ENCODE measurements at regions not wholly inside any gene's neighbourhood (a gene's known extent, or its start where the extent isn't known, plus 50 kb on each side); places are given as distances from the start of the nearest gene placed in this dataset.

- no peak for TF ChIP-seq ZNF850 (CRISPR knock-in tag; conservative IDR thresholded peaks at IDR 0.05)
- no peak for TF ChIP-seq AGO1 (IDR thresholded peaks at IDR 0.05; ENCODE audit: low read depth, low read length, poor library complexity, severe bottlenecking)
- TF ChIP-seq, protein P1, sequence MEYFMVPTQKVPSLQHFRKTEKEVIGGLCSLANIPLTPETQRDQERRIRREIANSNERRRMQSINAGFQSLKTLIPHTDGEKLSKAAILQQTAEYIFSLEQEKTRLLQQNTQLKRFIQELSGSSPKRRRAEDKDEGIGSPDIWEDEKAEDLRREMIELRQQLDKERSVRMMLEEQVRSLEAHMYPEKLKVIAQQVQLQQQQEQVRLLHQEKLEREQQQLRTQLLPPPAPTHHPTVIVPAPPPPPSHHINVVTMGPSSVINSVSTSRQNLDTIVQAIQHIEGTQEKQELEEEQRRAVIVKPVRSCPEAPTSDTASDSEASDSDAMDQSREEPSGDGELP (IDR thresholded peaks at IDR 0.05; ENCODE audit: borderline replicate concordance, low read depth): peak; percentile 23; the same call in 1 of the 2 replicates
- TF ChIP-seq SAP130 (CRISPR knock-in tag; IDR thresholded peaks at IDR 0.05; ENCODE audit: low read depth): peak; percentile 45; the same call in 1 of the 2 replicates
- no peak for TF ChIP-seq SOX6 (IDR thresholded peaks at IDR 0.05)
- TF ChIP-seq SOX6 (CRISPR knock-in tag; IDR thresholded peaks at IDR 0.05): peak; percentile 89
- TF ChIP-seq MYPOP (CRISPR knock-in tag; IDR thresholded peaks at IDR 0.05): no peak
- no peak for TF ChIP-seq ZNF607 (CRISPR knock-in tag; IDR thresholded peaks at IDR 0.05; ENCODE audit: borderline replicate concordance)
- TF ChIP-seq, protein P2, sequence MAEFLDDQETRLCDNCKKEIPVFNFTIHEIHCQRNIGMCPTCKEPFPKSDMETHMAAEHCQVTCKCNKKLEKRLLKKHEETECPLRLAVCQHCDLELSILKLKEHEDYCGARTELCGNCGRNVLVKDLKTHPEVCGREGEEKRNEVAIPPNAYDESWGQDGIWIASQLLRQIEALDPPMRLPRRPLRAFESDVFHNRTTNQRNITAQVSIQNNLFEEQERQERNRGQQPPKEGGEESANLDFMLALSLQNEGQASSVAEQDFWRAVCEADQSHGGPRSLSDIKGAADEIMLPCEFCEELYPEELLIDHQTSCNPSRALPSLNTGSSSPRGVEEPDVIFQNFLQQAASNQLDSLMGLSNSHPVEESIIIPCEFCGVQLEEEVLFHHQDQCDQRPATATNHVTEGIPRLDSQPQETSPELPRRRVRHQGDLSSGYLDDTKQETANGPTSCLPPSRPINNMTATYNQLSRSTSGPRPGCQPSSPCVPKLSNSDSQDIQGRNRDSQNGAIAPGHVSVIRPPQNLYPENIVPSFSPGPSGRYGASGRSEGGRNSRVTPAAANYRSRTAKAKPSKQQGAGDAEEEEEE (CRISPR knock-in tag; IDR thresholded peaks at IDR 0.05; ENCODE audit: borderline replicate concordance): no peak
- TF ChIP-seq HDAC1 (CRISPR knock-in tag; IDR thresholded peaks at IDR 0.05): 0 out of 2 replicates have a peak, but pooled peaks have one; percentile 26
- TF ChIP-seq KLF13 (CRISPR knock-in tag; IDR thresholded peaks at IDR 0.05): no peak
- TF ChIP-seq, protein P3, sequence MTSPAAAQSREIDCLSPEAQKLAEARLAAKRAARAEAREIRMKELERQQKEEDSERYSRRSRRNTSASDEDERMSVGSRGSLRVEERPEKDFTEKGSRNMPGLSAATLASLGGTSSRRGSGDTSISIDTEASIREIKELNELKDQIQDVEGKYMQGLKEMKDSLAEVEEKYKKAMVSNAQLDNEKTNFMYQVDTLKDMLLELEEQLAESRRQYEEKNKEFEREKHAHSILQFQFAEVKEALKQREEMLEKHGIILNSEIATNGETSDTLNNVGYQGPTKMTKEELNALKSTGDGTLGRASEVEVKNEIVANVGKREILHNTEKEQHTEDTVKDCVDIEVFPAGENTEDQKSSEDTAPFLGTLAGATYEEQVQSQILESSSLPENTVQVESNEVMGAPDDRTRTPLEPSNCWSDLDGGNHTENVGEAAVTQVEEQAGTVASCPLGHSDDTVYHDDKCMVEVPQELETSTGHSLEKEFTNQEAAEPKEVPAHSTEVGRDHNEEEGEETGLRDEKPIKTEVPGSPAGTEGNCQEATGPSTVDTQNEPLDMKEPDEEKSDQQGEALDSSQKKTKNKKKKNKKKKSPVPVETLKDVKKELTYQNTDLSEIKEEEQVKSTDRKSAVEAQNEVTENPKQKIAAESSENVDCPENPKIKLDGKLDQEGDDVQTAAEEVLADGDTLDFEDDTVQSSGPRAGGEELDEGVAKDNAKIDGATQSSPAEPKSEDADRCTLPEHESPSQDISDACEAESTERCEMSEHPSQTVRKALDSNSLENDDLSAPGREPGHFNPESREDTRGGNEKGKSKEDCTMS (CRISPR knock-in tag; conservative IDR thresholded peaks at IDR 0.05): no peak
- TF ChIP-seq MIER3 (CRISPR knock-in tag; IDR thresholded peaks at IDR 0.05; ENCODE audit: borderline replicate concordance): no peak
- no peak for TF ChIP-seq ZNF136 (CRISPR knock-in tag; IDR thresholded peaks at IDR 0.05; ENCODE audit: low read depth)
- TF ChIP-seq, protein P4, sequence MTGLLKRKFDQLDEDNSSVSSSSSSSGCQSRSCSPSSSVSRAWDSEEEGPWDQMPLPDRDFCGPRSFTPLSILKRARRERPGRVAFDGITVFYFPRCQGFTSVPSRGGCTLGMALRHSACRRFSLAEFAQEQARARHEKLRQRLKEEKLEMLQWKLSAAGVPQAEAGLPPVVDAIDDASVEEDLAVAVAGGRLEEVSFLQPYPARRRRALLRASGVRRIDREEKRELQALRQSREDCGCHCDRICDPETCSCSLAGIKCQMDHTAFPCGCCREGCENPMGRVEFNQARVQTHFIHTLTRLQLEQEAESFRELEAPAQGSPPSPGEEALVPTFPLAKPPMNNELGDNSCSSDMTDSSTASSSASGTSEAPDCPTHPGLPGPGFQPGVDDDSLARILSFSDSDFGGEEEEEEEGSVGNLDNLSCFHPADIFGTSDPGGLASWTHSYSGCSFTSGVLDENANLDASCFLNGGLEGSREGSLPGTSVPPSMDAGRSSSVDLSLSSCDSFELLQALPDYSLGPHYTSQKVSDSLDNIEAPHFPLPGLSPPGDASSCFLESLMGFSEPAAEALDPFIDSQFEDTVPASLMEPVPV (CRISPR knock-in tag; IDR thresholded peaks at IDR 0.05): no peak
- no peak for TF ChIP-seq DDIT3 (CRISPR knock-in tag; IDR thresholded peaks at IDR 0.05)
- TF ChIP-seq SNAI1 (CRISPR knock-in tag; IDR thresholded peaks at IDR 0.05; ENCODE audit: borderline replicate concordance): no peak
- no peak for TF ChIP-seq MNT (IDR thresholded peaks at IDR 0.05)
These were observed 286.7 kb upstream of the CRY1 start (continued) for GRCh38 chr12:107379852-107380567.
